Tibial nerve (tissue), 4 donors: ENCODE measurements at regions not wholly inside any gene's neighbourhood (a gene's known extent, or its start where the extent isn't known, plus 50 kb on each side); places are given as distances from the start of the nearest gene placed in this dataset.

Experiments used
- CTCF ChIP-seq, 5 experiments: fragments of 200-600 bp in 3 of 5; fragments of 450-650 bp in 2 of 5; sonication (generic) in 3 of 5; IDR thresholded peaks; one replicate each; pipeline ENCODE4 v1.5.1; 2016 to 2019; ENCODE audit warnings: antibody characterized with exemption in 5 of 5, mild to moderate bottlenecking in 3 of 5, moderate library complexity in 2 of 5
- EP300 ChIP-seq, 2 donors: sonication (generic); formaldehyde crosslinking; IDR thresholded peaks; one replicate each; pipeline ENCODE4 v1.6.1; 2017; ENCODE audit warnings: antibody characterized with exemption in 2 of 2, mild to moderate bottlenecking in 1 of 2
- POLR2A ChIP-seq, 2 donors: fragments of 450-650 bp; IDR thresholded peaks; one replicate each; pipeline ENCODE4 v1.6.1; 2017; ENCODE audit warnings: antibody characterized with exemption in 2 of 2, mild to moderate bottlenecking in 2 of 2, moderate library complexity in 2 of 2

DNA sequence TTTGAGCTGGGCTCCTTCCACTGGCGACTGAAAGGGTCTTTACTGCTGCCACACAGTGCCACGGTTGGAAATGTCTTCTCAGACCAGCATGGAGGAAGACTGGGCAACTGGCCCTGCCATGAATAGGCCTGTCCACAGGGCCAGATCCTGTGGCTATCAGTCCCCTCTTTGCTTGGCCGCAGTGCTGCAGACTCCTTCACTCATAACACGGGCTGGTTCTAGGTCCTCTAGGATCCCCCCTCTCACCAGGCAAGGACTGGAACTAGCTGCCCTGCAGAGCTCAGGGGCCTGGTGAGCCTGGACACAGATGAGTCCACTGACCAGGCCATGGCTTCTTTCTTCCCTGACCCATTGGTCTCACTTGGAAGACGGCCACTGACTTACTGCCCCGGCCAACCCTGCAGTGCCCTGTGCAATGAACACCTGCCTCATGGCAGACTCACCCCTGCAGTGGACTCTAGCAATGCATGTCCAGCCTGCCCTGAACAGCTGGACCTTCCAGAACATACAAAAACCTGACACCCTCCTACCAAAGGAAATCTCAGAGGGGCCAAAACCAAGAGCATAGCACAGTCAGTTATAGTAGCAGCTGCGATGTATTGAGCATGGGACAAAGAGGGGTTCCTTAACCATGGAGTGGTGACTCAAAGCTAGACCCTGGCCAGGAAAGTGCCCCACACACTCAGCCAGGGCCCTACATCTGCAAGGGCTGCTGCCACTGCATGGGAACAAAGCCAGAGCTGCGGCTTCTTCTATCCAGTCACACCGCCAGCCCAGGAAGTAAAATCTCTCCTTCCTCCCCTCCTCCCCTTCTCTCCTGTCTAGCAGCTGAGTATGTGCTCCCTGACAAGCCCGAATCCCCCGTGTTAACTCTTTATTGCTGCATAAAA is 72.1 kb upstream of the ITGA11 start:
- TF ChIP-seq CTCF (IDR thresholded peaks at IDR 0.05): no peak
- no peak for TF ChIP-seq POLR2A (IDR thresholded peaks at IDR 0.05)
- no peak for TF ChIP-seq EP300 (IDR thresholded peaks at IDR 0.05)
